Astrocyte (in vitro differentiated cells and primary cell): ENCODE measurements at regions not wholly inside any gene's neighbourhood (a gene's known extent, or its start where the extent isn't known, plus 50 kb on each side); places are given as distances from the start of the nearest gene placed in this dataset.

Experiments used
- DNase-seq: peaks from one replicate; pipeline ENCODE4 v3.0.0-alpha.2; 2010; ENCODE audit warnings: low read depth
- FAIRE-seq: peaks from 2 replicates; lab custom pipeline; 2011; peaks lifted over from hg19 to GRCh38; lab: Jason Lieb, UNC
- H2AFZ ChIP-seq: 2 replicates; pipeline ENCODE4 v1.6.0; 2012; ENCODE audit warnings: low read depth, low read length, inconsistent platforms
- H3K27ac ChIP-seq: 2 replicates; pipeline ENCODE4 v1.5.1; 2011; ENCODE audit warnings: low read depth, low read length, inconsistent platforms
- H3K27me3 ChIP-seq: 2 replicates; pipeline ENCODE4 v1.6.0; 2011; ENCODE audit warnings: low read length, inconsistent platforms; ENCODE audit not compliant: insufficient read depth
- H3K36me3 ChIP-seq: 2 replicates; pipeline ENCODE4 v1.5.1; 2011; ENCODE audit warnings: low read length, inconsistent platforms; ENCODE audit not compliant: insufficient read depth
- H3K4me1 ChIP-seq: 2 replicates; pipeline ENCODE4 v1.5.1; 2011; ENCODE audit warnings: low read length, inconsistent platforms; ENCODE audit not compliant: insufficient read depth
- H3K4me2 ChIP-seq: 2 replicates; pipeline ENCODE4 v1.6.0; 2012; ENCODE audit warnings: low read length, inconsistent platforms
- H3K4me3 ChIP-seq: 2 replicates; pipeline ENCODE4 v1.5.1; 2011; ENCODE audit warnings: low read depth, mild to moderate bottlenecking, low read length, inconsistent platforms; ENCODE audit not compliant: insufficient read depth
- H3K79me2 ChIP-seq: 2 replicates; pipeline ENCODE4 v1.6.0; 2012; ENCODE audit warnings: mild to moderate bottlenecking, low read length, inconsistent platforms; ENCODE audit not compliant: insufficient read depth
- H3K9ac ChIP-seq: 2 replicates; pipeline ENCODE4 v1.6.0; 2012; ENCODE audit warnings: mild to moderate bottlenecking, low read length, inconsistent platforms
- H3K9me3 ChIP-seq: 2 replicates; pipeline ENCODE4 v1.5.1; 2012; ENCODE audit warnings: low read depth, mild to moderate bottlenecking, low read length, inconsistent platforms; ENCODE audit not compliant: insufficient read depth
- H4K20me1 ChIP-seq: 2 replicates; pipeline ENCODE4 v1.6.0; 2012; ENCODE audit warnings: low read length, inconsistent platforms; ENCODE audit not compliant: insufficient read depth
- H3K27ac Mint-ChIP-seq: one replicate; pipeline ENCODE4 v1.8.0; 2021; ENCODE audit warnings: mild to moderate bottlenecking, mixed read lengths; ENCODE audit not compliant: unreplicated experiment
- H3K27me3 Mint-ChIP-seq: one replicate; pipeline ENCODE4 v1.8.0; 2021; ENCODE audit warnings: low read depth, mixed read lengths; ENCODE audit not compliant: unreplicated experiment
- H3K36me3 Mint-ChIP-seq: one replicate; pipeline ENCODE4 v1.8.0; 2021; ENCODE audit warnings: low read depth, mixed read lengths; ENCODE audit not compliant: unreplicated experiment
- H3K4me1 Mint-ChIP-seq: one replicate; pipeline ENCODE4 v1.8.0; 2021; ENCODE audit warnings: low read depth, mixed read lengths; ENCODE audit not compliant: unreplicated experiment
- H3K4me3 Mint-ChIP-seq: one replicate; pipeline ENCODE4 v1.8.0; 2021; ENCODE audit warnings: mild to moderate bottlenecking, moderate library complexity, mixed read lengths; ENCODE audit not compliant: unreplicated experiment
- H3K9me3 Mint-ChIP-seq: one replicate; pipeline ENCODE4 v1.8.0; 2021; ENCODE audit warnings: mild to moderate bottlenecking, mixed read lengths; ENCODE audit not compliant: unreplicated experiment
- EZH2 ChIP-seq: IDR thresholded peaks from 2 replicates; pipeline ENCODE4 v1.6.1; 2012; ENCODE audit warnings: mild to moderate bottlenecking, low read length, inconsistent platforms; ENCODE audit not compliant: insufficient read depth
- TF ChIP-seq, protein P1 (sequence below): IDR thresholded peaks from 2 replicates; pipeline ENCODE4 v1.5.1; 2011; ENCODE audit warnings: low read depth, mild to moderate bottlenecking, inconsistent platforms, low read length, moderate library complexity; ENCODE audit not compliant: insufficient read depth

DNA sequence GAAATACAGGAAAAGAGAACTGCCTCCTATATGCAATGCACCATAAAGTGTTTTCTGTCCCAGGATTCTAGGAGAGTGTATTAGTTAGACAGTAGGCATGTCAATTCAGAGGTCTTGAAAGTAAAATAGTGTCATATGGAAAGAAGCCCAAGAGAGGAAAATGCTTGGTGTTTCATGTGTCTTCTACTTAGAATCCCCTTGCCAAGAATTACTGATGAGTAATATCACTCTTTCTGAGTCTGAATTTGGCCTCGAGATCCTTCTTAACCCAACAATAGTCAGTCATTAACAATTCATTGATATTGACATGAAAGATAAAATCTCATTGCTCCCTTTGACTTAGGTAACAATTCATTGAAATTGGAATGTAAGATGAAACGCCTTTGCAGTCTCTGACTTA is 972.2 kb downstream of the TTLL7 start:
- FAIRE-seq (no peak), DNase-seq (peak; percentile 4)
- peaks cover 6% of the 10 kb centered on the region for H3K9me3 Mint-ChIP-seq
- no peak overlapping the region for H3K27ac Mint-ChIP-seq
- Histone ChIP-seq H3K4me1 (no peaks in the 10 kb centered on the region), H3K27ac (no peak overlapping the region), H3K27me3 (no peaks in the 10 kb centered on the region), H3K4me2 (no peak overlapping the region), H3K9me3 (no peaks in the 10 kb centered on the region), H3K4me3 (no peak overlapping the region), H4K20me1 (no peaks in the 10 kb centered on the region), H3K36me3 (no peaks in the 10 kb centered on the region), H2AFZ (no peak overlapping the region), H3K9ac (no peak overlapping the region), H3K79me2 (no peaks in the 10 kb centered on the region)
- no peak overlapping the region for H3K4me3 Mint-ChIP-seq
- H3K36me3 Mint-ChIP-seq = no peaks in the 10 kb centered on the region
- TF ChIP-seq, protein P1, sequence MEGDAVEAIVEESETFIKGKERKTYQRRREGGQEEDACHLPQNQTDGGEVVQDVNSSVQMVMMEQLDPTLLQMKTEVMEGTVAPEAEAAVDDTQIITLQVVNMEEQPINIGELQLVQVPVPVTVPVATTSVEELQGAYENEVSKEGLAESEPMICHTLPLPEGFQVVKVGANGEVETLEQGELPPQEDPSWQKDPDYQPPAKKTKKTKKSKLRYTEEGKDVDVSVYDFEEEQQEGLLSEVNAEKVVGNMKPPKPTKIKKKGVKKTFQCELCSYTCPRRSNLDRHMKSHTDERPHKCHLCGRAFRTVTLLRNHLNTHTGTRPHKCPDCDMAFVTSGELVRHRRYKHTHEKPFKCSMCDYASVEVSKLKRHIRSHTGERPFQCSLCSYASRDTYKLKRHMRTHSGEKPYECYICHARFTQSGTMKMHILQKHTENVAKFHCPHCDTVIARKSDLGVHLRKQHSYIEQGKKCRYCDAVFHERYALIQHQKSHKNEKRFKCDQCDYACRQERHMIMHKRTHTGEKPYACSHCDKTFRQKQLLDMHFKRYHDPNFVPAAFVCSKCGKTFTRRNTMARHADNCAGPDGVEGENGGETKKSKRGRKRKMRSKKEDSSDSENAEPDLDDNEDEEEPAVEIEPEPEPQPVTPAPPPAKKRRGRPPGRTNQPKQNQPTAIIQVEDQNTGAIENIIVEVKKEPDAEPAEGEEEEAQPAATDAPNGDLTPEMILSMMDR = no peak
- TF ChIP-seq EZH2 = no peak
- no peaks in the 10 kb centered on the region for H3K4me1 Mint-ChIP-seq
- no peaks in the 10 kb centered on the region for H3K27me3 Mint-ChIP-seq

DNA sequence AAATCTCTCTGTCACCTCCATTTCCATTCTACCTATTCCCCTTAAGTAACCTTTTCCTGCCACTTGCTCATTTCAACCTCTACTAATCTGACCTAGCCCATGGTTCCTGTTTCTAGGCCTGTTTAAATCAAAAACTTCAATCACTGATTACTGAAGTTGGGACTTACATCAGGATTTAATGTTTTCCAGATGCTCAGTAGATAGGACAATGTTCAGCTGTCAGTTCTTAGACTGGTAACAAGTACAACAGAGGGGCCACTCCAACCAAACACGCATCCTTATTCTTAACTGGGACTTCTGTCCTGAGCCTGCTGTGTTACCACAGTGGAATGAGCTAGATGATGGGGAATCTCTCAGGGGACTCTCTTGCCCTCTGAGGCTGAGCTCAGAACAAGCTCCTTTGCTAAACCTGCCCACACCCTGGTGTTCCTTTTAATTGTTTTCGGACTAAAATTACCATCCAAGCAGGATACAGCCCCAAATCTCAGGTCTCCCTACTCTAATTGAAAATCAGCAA is 974.6 kb downstream of the TTLL7 start:
- no peak overlapping the region for H2AFZ ChIP-seq

DNA sequence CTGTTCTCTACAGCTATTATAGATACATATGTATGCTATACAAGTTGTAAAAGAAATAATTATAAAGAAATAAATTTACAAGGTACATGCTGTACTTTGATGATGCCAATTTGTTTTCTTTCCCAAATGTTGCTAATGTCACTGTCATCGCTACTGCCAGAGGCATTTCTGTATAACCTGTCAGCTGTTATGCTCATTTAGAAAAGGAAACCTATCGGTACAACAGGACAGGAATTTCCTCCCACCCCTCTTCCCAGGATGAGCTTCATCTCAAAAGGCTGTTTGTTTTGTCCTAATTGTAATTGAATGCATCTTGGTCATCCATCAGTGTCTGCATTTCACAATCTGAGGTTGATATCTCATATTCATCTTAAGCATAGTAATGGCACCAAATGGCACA is 975.7 kb downstream of the TTLL7 start:
- Mint-ChIP-seq H3K27ac (no peak overlapping the region), H3K9me3 (peaks cover 13% of the 10 kb centered on the region), H3K27me3 (no peaks in the 10 kb centered on the region), H3K4me1 (no peaks in the 10 kb centered on the region), H3K4me3 (no peak overlapping the region), H3K36me3 (no peaks in the 10 kb centered on the region)
- TF ChIP-seq, protein P1 = no peak
- no peak for TF ChIP-seq EZH2
- Histone ChIP-seq H2AFZ (no peak overlapping the region), H4K20me1 (no peaks in the 10 kb centered on the region), H3K27me3 (no peaks in the 10 kb centered on the region), H3K27ac (no peak overlapping the region), H3K9me3 (no peaks in the 10 kb centered on the region), H3K4me2 (no peak overlapping the region), H3K36me3 (no peaks in the 10 kb centered on the region), H3K9ac (no peak overlapping the region), H3K4me1 (no peaks in the 10 kb centered on the region), H3K4me3 (no peak overlapping the region), H3K79me2 (no peaks in the 10 kb centered on the region)
- DNase-seq (no peak), FAIRE-seq (no peak)

More for the DNA sequence above, 974.6 kb downstream of the TTLL7 start:
- no peaks in the 10 kb centered on the region for H3K79me2 ChIP-seq
- H3K9ac ChIP-seq = no peak overlapping the region
- no peaks in the 10 kb centered on the region for H3K4me1 ChIP-seq
- H3K27me3 ChIP-seq = no peaks in the 10 kb centered on the region
- DNase-seq (no peak), FAIRE-seq (no peak)
- no peaks in the 10 kb centered on the region for H3K36me3 ChIP-seq
- TF ChIP-seq, protein P1 = no peak
- no peak for TF ChIP-seq EZH2
- no peak overlapping the region for H3K27ac ChIP-seq
- no peaks in the 10 kb centered on the region for H3K27me3 Mint-ChIP-seq
- no peaks in the 10 kb centered on the region for H3K4me1 Mint-ChIP-seq
- no peaks in the 10 kb centered on the region for H3K9me3 ChIP-seq
- no peak overlapping the region for H3K4me2 ChIP-seq
- H3K4me3 ChIP-seq = no peak overlapping the region
- no peak overlapping the region for H3K4me3 Mint-ChIP-seq
- H4K20me1 ChIP-seq = no peaks in the 10 kb centered on the region
- H3K9me3 Mint-ChIP-seq = peaks cover 13% of the 10 kb centered on the region
- no peak overlapping the region for H3K27ac Mint-ChIP-seq
- no peaks in the 10 kb centered on the region for H3K36me3 Mint-ChIP-seq
